VCaP (cell line): ENCODE measurements at regions not wholly inside any gene's neighbourhood (a gene's known extent, or its start where the extent isn't known, plus 50 kb on each side); places are given as distances from the start of the nearest gene placed in this dataset.

Experiments
- H3K27ac ChIP-seq: fragments of 450-650 bp; 2 replicates; pipeline ENCODE4 v1.5.1; 2017
- CTCF ChIP-seq: fragments of 450-650 bp; conservative IDR thresholded peaks from 2 replicates; pipeline ENCODE4 v1.5.1; 2017; ENCODE audit warnings: mild to moderate bottlenecking, moderate library complexity

DNA sequence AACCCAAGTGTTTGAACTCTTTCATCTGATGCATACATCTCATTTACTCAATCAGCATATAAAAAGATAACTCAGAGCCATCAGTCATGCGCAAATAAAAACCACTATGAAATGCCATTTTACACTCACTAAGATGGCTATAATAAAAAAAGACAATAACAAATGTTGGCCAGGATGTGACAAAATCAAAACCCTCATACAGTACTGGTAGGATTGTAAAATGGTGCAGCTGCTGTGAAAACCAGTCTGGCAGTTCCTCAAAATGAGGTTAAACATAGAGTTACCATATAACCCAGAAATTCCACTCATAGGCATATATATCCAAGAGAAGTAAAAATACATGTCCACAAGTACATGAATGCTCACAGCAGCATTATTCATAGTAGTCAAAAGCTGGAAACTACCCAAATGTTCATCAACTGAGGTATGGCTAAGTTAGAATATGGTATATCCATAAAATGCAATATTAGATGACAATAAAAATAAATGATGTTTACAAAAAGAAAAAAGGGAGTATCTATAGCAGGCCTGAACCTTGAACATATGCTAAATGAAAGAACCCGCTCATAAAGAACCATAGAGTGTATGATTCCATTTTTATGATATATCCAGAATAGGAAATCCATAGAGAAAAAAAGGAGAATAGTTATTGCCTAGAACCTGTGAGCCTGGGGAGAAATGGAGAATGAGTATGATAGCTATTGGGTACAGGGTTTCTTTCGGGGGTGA, 265.1 kb downstream of the SIPA1L2 start:
- no peak for TF ChIP-seq CTCF
- no peak overlapping the region for H3K27ac ChIP-seq

- no peak for TF ChIP-seq CTCF
Measured at GRCh38 chr1:232363008-232363407, 266.9 kb downstream of the SIPA1L2 start.

DNA sequence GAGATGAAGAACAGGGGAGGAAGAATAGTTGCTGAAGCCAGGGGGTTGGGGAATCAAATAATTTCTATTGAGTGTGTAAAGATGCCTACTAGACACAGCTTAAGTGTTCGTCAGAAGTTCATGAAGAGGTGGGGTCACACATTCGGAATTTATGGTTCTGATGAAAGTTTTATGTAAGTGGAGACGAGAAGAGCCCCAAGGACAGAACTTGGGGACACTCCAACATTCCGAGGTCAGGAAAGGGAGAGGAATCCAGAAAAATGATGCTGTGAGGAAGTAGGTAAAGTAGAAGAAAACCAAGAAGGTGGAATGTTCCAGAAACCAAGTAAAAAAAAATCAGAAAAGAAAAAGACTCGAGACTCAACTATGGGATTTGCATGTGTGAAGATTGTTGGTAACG, 272.5 kb downstream of the SIPA1L2 start:
- H3K27ac ChIP-seq: no peak overlapping the region
- TF ChIP-seq CTCF: no peak

More at GRCh38 chr1:232363008-232363407, 266.9 kb downstream of the SIPA1L2 start:
- H3K27ac ChIP-seq: no peak overlapping the region

GRCh38 chr1:232355162-232356006, 274.5 kb downstream of the SIPA1L2 start:
- no peak for TF ChIP-seq CTCF
- H3K27ac ChIP-seq: no peak overlapping the region

DNA sequence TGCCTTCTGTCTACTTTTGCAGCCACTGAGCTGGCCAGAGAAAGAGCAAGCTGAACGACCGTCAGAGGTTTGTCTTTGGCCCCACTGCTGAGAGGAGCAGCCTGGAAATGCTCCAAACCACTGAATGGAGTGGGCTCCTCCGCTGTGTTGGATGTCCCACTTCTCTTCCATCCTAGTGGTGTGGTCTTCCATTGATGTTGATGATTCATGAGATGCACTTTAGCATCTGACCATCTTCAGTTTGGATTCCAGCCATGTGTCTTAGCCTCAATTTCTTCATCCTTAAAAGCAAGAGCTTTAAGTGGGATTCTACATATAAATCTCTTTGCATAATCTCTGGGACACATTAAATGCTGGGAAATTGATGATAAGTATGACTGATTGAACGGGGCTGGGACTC, 276.9 kb downstream of the SIPA1L2 start:
- no peak for TF ChIP-seq CTCF
- no peak overlapping the region for H3K27ac ChIP-seq

DNA sequence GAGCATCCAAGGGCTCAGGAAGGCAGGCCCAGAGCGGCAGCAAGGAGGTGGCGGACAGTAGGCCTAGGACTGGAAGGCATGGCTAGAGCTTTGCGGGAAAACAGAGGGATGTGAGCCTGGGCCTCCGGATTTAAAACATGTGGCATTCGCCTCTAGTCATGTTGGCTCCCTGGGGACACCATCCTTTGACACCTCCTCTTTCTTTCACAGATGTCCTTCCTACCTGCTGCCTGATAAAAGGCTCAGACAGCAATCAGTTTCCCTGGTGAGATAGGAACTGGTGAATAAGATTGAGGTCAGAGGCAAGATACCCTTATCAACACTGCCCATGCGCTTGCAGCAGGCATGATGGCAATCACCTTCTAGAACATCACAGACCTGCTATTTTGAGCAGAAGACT, 277.6 kb downstream of the SIPA1L2 start:
- no peak overlapping the region for H3K27ac ChIP-seq
- TF ChIP-seq CTCF: no peak

- TF ChIP-seq CTCF: no peak
- no peak overlapping the region for H3K27ac ChIP-seq
Measured at GRCh38 chr1:232351335-232351734, 278.6 kb downstream of the SIPA1L2 start.
